Left ventricle myocardium inferior (tissue), 1 donor: ENCODE measurements at regions not wholly inside any gene's neighbourhood (a gene's known extent, or its start where the extent isn't known, plus 50 kb on each side); places are given as distances from the start of the nearest gene placed in this dataset.
A peak's percentile ranks its signal among the peaks of the same experiment; 100 is the strongest.
"Not testable (repeated sequence)": the region's sequence is repeated elsewhere in the genome, so short reads cannot be mapped to it uniquely, and the experiment has no call there.

Experiments
- DNase-seq: peaks from one replicate; pipeline ENCODE4 v3.0.0-alpha.2; 2020
- H3K27ac ChIP-seq: fragments of 200-600 bp; replicated peaks from 2 replicates; pipeline ENCODE4 v1.8.0; 2021
- H3K27me3 ChIP-seq: fragments of 200-600 bp; 2 replicates; pipeline ENCODE4 v1.8.0; 2021; ENCODE audit warnings: low read depth
- H3K36me3 ChIP-seq: fragments of 200-600 bp; 2 replicates; pipeline ENCODE4 v1.8.0; 2021
- H3K4me1 ChIP-seq: fragments of 200-600 bp; 2 replicates; pipeline ENCODE4 v1.8.0; 2021
- H3K4me3 ChIP-seq: fragments of 200-600 bp; 2 replicates; pipeline ENCODE4 v1.8.0; 2021; ENCODE audit warnings: mild to moderate bottlenecking, moderate library complexity
- H3K9me3 ChIP-seq: fragments of 200-600 bp; replicated peaks from 2 replicates; pipeline ENCODE4 v1.8.0; 2021
- CTCF ChIP-seq: fragments of 200-600 bp; IDR thresholded peaks from 2 replicates; pipeline ENCODE4 v1.8.0; 2021; ENCODE audit warnings: antibody characterized with exemption, mild to moderate bottlenecking, borderline replicate concordance
- intact Hi-C: fragments of 100-400 bp; cut with micrococcal nuclease; formaldehyde crosslinking; loops from one replicate; pipeline ENCODE4 v1.11.0; 2022
- donor health status: DM: no; HTN: yes; CAD: no; lungs with severe emphysema.

DNA sequence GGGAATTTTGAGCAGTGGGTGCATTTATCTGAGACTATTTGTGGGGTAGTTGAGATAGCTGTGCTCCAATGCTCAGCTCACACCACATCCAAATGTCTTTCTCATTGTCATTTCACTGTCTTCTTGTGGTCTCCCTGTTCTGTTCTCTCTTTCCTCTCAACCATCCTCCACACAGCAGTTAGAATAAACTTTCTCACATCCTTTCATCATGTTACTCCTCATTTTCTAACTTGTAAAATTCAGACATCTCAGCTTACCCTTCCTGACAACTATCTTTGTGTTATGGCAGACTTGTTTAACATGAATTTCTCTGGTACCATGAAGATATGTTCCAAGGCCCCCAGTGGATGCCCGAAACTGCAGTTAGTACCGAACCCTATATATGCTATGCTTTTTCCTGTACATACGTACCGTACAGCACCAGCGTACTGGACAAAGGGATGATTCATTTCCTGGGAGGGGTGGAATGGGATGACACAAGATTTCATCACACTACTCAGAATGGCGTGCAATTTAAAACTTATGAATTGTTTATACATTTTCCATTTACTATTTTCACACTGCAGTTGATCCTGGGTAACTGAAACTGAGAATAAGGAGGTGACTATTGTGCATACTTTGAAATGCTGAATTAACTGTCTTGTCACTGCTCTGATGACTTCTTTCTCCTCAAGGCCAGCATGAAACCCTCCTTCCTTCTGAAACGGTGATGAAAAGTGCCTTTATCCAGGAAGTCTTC lies 177.1 kb upstream of the SLC38A2 start:
- H3K9me3 ChIP-seq = no peaks in the 10 kb centered on the region
- no peak for DNase-seq
- H3K4me1 ChIP-seq = peaks cover 25% of the 10 kb centered on the region
- intact Hi-C loops = loop anchor here (10.0 kb wide), 1 partner anchor 165 kb away; no protein-coding TSS in a partner anchor
- H3K27me3 ChIP-seq = no peaks in the 10 kb centered on the region
- H3K27ac ChIP-seq = no peak overlapping the region
- TF ChIP-seq CTCF = no peak
- no peak overlapping the region for H3K4me3 ChIP-seq
- H3K36me3 ChIP-seq = no peaks in the 10 kb centered on the region

DNA sequence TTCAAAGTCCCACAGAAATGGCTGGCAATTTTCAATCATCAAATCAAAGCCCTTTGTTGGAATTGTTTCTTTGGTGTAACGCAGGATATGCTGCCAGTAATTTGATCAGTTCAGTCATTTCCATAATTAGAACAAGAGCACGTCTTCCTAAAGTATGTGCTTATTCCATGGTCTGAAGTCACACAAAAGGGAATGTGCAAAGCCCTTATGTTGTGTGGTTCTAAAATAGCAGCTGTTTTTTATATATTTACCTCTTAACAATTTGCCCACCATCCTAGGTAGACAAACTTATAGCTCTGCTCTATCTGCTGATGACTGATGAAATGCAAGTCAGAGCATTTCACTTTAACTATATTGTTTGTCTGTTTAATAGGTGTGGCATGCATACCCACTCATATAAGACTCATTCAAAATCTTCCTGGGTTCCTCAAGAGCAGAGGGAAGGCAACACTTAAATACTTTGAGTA lies 176.1 kb upstream of the SLC38A2 start:
- Histone ChIP-seq H3K4me3 (no peak overlapping the region), H3K4me1 (peaks cover 21% of the 10 kb centered on the region), H3K27ac (peak overlapping the region; percentile 55), H3K27me3 (no peaks in the 10 kb centered on the region), H3K9me3 (peaks cover 4% of the 10 kb centered on the region), H3K36me3 (no peaks in the 10 kb centered on the region)
- intact Hi-C loops = no loop called here
- TF ChIP-seq CTCF = no peak
- no peak for DNase-seq

DNA sequence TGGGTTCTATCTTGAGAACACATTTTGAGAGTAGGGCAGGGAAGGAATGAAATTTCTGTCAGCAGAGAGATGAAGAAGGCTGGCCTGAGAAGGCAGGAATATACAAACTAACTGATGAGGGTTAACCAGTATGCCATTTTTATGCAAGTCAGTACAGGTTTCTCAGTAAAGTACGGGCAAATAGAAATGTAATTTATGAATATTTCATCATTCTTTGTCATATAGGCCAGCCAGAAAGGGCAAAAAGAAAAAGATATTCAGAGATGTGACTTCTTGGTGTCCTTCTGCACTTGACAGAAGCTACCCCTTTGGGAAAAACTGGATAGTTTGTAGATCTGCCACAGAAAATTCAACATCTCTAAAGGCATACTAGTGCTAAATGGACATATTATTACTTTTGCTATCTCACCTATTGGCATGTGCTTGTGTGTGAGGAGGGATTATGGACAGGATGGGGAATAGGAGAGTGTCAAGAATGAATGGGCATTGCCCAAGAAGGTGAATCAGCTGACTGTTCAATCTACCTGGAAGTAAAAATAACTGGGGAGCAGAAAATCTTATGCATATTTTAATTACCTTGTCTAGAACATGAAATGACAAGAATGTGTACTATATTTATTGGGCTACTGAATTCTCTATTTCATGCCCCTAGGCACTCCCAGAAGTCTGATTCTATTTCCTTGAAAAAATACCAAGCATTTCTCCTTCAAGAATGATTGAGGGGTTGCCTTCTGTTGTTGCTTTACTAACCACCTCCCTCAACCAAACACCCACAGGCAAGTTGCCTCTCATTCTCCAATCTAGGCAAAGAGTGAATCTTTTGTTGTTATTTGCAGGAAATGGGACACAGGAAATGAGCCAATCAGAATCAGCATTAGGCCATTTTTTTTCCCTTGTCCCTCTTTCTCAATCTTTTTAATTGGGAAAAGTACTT lies 175.1 kb upstream of the SLC38A2 start:
- no peaks in the 10 kb centered on the region for H3K36me3 ChIP-seq
- no peak for TF ChIP-seq CTCF
- H3K9me3 ChIP-seq = peaks cover 7% of the 10 kb centered on the region
- no peak for DNase-seq
- H3K27ac ChIP-seq = peak overlapping the region; percentile 55
- no peaks in the 10 kb centered on the region for H3K27me3 ChIP-seq
- no peak overlapping the region for H3K4me3 ChIP-seq
- intact Hi-C loops = no loop called here
- peaks cover 16% of the 10 kb centered on the region for H3K4me1 ChIP-seq

- Histone ChIP-seq H3K9me3 (peaks cover 7% of the 10 kb centered on the region), H3K4me1 (peaks cover 16% of the 10 kb centered on the region), H3K27ac (no peak overlapping the region), H3K36me3 (no peaks in the 10 kb centered on the region), H3K4me3 (no peak overlapping the region), H3K27me3 (no peaks in the 10 kb centered on the region)
- intact Hi-C loops = no loop called here
- TF ChIP-seq CTCF = no peak
- no peak for DNase-seq
These were observed 174.2 kb upstream of the SLC38A2 start for GRCh38 chr12:46546634-46547273.

GRCh38 chr12:46543378-46543795 lies 170.8 kb upstream of the SLC38A2 start:
- H3K4me3 ChIP-seq, H3K27me3 ChIP-seq, DNase-seq, intact Hi-C loops, H3K27ac ChIP-seq, H3K36me3 ChIP-seq: not testable (repeated sequence)
- peaks cover 10% of the 10 kb centered on the region for H3K9me3 ChIP-seq
- peaks cover 20% of the 10 kb centered on the region for H3K4me1 ChIP-seq
